ENCODE measurements at regions not wholly inside any gene's neighbourhood (a gene's known extent, or its start where the extent isn't known, plus 50 kb on each side); places are given as distances from the start of the nearest gene placed in this dataset.

DNA sequence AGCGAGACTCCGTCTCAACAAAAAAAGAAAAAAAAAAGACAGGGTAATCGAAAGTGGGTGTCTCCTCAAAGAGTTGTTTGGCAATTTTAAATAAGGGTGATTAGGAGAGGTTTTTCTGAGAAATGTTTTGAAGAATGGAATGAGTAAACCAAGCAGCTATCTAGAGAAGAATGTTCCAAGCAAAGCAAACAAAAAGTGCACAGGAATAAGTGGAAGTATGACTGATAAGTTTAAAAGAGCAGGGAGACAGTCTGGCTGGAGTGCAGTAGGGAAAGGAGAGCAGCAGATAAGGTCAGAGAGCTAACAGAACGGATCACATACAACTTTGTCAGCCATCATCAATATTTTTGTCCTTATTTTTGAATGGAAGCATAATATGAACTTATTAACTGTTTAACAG, 853.5 kb downstream of the TUSC7 start:
- TF ChIP-seq, protein P1, sequence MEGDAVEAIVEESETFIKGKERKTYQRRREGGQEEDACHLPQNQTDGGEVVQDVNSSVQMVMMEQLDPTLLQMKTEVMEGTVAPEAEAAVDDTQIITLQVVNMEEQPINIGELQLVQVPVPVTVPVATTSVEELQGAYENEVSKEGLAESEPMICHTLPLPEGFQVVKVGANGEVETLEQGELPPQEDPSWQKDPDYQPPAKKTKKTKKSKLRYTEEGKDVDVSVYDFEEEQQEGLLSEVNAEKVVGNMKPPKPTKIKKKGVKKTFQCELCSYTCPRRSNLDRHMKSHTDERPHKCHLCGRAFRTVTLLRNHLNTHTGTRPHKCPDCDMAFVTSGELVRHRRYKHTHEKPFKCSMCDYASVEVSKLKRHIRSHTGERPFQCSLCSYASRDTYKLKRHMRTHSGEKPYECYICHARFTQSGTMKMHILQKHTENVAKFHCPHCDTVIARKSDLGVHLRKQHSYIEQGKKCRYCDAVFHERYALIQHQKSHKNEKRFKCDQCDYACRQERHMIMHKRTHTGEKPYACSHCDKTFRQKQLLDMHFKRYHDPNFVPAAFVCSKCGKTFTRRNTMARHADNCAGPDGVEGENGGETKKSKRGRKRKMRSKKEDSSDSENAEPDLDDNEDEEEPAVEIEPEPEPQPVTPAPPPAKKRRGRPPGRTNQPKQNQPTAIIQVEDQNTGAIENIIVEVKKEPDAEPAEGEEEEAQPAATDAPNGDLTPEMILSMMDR (IDR thresholded peaks at IDR 0.05) = no peak
- no peak for TF ChIP-seq POLR2AphosphoS5 (IDR thresholded peaks at IDR 0.05)

Data from prostate gland (tissue), 2 donors.